ENCODE measurements at regions not wholly inside any gene's neighbourhood (a gene's known extent, or its start where the extent isn't known, plus 50 kb on each side); places are given as distances from the start of the nearest gene placed in this dataset.

DNA sequence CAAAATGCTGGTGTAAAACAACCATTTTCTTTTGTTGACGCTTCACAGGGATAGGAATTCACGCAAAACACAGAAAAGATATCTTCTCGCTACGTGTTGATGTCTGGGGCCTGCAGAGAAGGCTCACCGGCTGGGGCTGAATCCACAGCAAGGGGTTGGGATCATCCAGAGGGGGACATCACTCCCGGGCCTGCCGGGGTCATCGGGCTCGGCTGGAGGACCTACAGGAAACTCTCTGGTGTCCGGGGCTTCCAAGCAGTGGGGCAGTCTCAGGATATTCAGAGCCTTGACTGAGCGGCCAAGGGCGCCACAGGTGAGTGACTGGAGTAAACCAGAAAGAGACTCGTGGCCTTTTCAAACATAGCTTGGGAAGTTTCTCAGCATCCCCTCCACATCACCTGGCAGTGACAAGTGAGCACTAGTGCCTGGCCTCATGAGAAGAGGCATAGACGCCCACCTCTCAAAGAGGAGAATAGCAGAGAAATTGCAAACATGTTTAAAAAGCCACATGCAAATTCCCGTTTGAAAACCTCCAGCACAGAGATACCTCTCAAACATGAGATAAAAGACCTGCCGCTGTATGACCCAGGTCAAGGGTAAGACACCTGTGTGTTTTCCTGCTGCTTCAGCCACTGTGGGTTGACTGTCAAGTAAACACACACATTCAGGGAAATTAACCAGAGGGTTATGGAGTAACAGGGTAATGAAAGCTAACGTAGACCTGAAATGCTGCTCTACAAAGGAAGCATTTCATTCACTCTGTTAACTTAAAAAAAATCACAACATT, 50.8 kb upstream of the SIMC1 start:
- TF ChIP-seq USF1 (IDR thresholded peaks at IDR 0.05): no peak
- no peak for TF ChIP-seq TAF1 (IDR thresholded peaks at IDR 0.05; ENCODE audit: low read depth)
- TF ChIP-seq NFIC (IDR thresholded peaks at IDR 0.05): no peak
- TF ChIP-seq YY1 (IDR thresholded peaks at IDR 0.05; ENCODE audit: low read depth): no peak
- no peak for TF ChIP-seq EP300 (IDR thresholded peaks at IDR 0.05; ENCODE audit: borderline replicate concordance)
- TF ChIP-seq RAD21 (IDR thresholded peaks at IDR 0.05; ENCODE audit: low read depth): no peak
- no peak for TF ChIP-seq CEBPB (IDR thresholded peaks at IDR 0.05)
- TF ChIP-seq CREB1 (IDR thresholded peaks at IDR 0.05; ENCODE audit: low read depth): no peak
- no peak for TF ChIP-seq REST (IDR thresholded peaks at IDR 0.05; ENCODE audit: low read depth)
- no peak for TF ChIP-seq MAX (IDR thresholded peaks at IDR 0.05)
- TF ChIP-seq TCF12 (IDR thresholded peaks at IDR 0.05; ENCODE audit: low read depth): no peak
- no peak for TF ChIP-seq EGR1 (IDR thresholded peaks at IDR 0.05)
- TF ChIP-seq TEAD4 (IDR thresholded peaks at IDR 0.05): no peak
- TF ChIP-seq FOXM1 (IDR thresholded peaks at IDR 0.05; ENCODE audit: borderline replicate concordance, low read depth): no peak
